IMR-90 (cell line): ENCODE measurements at regions not wholly inside any gene's neighbourhood (a gene's known extent, or its start where the extent isn't known, plus 50 kb on each side); places are given as distances from the start of the nearest gene placed in this dataset.

Experiments used
- CHD1 ChIP-seq: IDR thresholded peaks from 2 replicates; pipeline ENCODE4 v1.6.1; 2012; ENCODE audit warnings: low read depth, low read length, improper control_type of control experiment
- CTCF ChIP-seq: conservative IDR thresholded peaks from 2 replicates; pipeline ENCODE4 v1.5.1; 2012; ENCODE audit warnings: mild to moderate bottlenecking, low read depth, low read length, improper control_type of control experiment
- POLR2A ChIP-seq: IDR thresholded peaks from 2 replicates; pipeline ENCODE4 v1.6.1; 2012; ENCODE audit warnings: mild to moderate bottlenecking, low read depth, low read length
- RAD21 ChIP-seq: IDR thresholded peaks from 2 replicates; pipeline ENCODE4 v1.6.1; 2012; ENCODE audit warnings: low read length, improper control_type of control experiment
- RFX5 ChIP-seq: IDR thresholded peaks from 2 replicates; pipeline ENCODE4 v1.8.0; 2012; ENCODE audit warnings: low read depth, mild to moderate bottlenecking, low read length, moderate library complexity

GRCh38 chr13:106963151-106963550 is 395.2 kb upstream of the ARGLU1 start:
- no peak for TF ChIP-seq POLR2A
- no peak for TF ChIP-seq RFX5
- no peak for TF ChIP-seq CTCF
- no peak for TF ChIP-seq RAD21
- TF ChIP-seq CHD1 = no peak
